GM21717 (cell line): ENCODE measurements at regions not wholly inside any gene's neighbourhood (a gene's known extent, or its start where the extent isn't known, plus 50 kb on each side); places are given as distances from the start of the nearest gene placed in this dataset.
"Not testable (repeated sequence)": the region's sequence is repeated elsewhere in the genome, so short reads cannot be mapped to it uniquely, and the experiment has no call there.

Experiments
- ATAC-seq: cut with Tn5 transposase; IDR thresholded peaks from one replicate; pipeline ENCODE4 v1.9.1; 2021; ENCODE audit warnings: mild to moderate bottlenecking, moderate library complexity; ENCODE audit not compliant: unreplicated experiment

GRCh38 chr12:77229640-77230442 is 164.5 kb upstream of the E2F7 start:
- no peak for ATAC-seq

GRCh38 chr12:77228376-77228775 is 163.0 kb upstream of the E2F7 start:
- no peak for ATAC-seq

DNA sequence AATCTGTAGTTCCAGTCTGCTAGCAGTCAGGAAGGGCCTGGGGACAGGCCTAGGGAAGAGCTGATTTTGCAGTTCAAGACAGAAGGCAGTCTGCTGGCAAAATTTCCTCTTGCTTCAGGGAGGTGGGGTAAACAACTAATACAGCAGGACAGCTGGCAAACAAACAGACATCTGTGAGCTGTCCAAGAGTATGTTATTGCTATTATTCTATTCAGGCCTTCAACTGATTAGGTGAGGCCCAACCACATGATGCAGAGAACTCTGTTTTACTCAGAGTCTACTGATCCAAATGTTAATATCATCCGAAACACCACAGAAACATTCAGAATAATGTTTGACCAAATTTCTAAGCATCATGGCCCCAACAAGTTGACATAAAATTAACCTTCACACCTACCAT is 161.0 kb upstream of the E2F7 start:
- no peak for ATAC-seq

- ATAC-seq = no peak
Measured at GRCh38 chr12:77225373-77225772, 160.0 kb upstream of the E2F7 start.

- ATAC-seq = no peak
Measured at GRCh38 chr12:77224346-77224745, 159.0 kb upstream of the E2F7 start.

DNA sequence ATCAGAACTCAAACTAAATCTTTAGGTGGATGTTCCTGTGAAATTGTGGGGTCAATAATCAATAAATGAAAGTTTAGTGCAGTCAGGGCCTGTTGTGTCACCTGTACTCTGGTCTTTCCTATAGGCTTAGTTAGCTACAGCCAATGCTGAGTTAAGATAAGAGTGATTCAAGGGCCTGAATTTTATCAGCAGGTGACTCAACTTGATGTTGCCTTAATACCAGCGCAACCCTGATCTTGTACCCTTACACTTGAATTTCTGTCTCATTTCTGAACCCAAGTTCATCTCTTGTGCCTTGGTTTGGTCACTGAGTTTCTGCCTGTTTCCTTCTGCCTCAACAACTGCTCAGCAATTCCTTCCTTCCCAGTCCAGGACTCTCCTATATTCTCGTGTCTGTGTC is 157.0 kb upstream of the E2F7 start:
- no peak for ATAC-seq

GRCh38 chr12:77220586-77220985 is 155.2 kb upstream of the E2F7 start:
- ATAC-seq = no peak

GRCh38 chr12:77218278-77218677 is 152.9 kb upstream of the E2F7 start:
- no peak for ATAC-seq

DNA sequence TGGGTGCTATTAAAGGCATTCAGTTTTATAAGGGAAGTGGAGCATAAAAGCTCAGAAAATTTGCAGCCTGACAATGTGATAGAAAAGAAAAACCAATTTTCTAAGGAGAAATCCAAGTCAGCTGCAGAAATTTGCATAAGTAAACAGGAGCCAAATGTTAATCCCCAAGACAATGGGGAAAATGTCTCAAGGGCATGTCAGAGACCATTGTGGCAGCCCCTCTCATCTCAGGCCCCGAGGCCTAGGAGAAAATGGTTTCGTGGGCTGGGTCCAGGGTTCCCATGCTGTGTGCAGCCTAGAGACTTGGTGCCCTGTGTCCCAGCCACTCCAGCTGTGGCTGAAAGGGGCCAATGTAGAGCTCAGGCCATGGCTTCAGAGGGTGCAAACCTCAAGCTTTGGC is 150.8 kb upstream of the E2F7 start:
- ATAC-seq = not testable (repeated sequence)

DNA sequence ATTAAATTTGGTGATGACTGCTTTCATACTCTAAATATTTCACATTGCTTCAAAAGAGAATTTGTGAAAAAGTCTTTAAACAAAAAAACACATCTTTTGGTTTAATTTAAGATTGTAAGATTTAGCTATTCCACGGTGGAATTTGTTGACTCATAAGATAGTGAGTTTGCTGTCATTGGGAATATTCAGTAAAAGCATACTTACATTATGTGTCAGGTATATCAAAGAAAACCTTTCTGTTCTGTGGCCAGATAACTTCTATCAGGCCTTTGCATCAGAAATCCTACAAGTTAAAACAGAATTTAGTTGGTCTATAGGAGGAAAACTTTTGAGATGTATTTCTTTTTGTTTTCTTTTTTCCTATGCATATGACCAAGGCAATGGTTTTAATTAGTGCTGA is 148.8 kb upstream of the E2F7 start:
- ATAC-seq = no peak

DNA sequence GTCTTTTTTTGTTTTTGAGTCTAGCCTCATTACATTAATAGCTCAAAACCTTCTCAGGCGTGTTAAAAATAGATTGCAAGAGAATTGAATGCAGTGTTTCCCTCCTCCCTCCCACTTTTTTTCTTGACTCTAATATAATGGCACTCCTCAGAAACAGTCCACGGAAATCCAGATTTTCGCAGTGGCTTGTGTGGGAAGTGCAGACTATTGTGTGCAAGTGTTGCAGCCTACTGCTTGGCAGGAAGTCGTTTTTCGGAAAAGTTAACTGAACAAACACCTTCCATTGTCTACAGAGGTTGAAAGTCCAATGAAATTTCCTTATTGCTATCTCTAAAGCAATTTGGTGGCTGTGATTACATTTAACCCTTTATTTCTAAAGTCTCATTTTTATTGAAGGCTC is 147.9 kb upstream of the E2F7 start:
- ATAC-seq = no peak

GRCh38 chr12:77210724-77211123 is 145.4 kb upstream of the E2F7 start:
- ATAC-seq = no peak

- ATAC-seq = no peak
Measured at GRCh38 chr12:77204083-77204482, 138.7 kb upstream of the E2F7 start.

DNA sequence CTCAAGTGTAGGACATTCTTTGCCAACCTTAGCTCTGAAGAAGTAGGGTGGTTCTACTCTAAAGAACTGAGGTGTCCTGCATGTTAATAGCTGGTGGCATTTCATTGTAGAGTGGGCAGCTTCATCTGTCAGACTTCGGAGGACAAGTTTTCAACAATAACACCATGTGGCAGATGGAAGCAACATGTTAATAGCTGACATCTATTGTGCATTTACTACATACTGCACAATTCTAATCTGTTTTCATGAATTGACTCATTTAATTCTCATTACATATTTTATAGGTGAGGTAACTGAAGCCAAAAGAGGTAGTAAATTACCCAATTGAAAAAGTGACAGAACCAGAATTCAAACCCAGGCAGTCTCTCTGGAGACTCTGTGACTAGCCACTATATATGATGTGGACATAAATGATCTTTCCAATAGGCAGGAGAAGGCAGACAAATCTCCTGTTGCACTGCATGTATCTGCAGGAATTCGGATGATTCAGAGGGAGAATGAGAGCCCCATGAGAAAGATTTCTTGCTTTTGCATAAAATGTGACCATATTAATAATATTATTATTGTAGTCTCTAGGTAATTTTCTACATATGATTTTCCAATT is 137.2 kb upstream of the E2F7 start:
- ATAC-seq = no peak

DNA sequence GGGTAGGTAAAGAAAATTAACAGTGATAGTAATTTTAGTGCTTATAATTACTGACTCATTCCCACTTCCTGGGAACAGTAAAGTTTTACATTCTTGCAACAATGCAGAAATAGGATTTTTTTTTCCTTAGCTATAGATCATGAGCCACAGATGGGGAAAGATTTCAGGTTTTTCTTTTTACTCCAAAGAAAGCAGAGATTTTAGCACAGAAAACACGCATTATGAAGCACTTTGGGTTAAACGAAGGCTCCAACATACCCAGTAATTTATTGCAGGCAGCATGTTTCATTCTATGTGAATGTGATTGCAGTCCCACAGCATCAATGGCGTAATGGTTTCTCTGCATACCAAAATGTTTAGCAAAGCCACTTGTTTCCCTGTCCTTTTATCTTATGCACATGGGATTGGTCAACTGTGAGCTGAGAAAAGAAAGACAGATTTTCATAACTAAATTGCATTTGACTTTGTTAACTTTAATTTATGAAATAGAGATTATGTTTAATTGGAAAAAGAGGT is 124.6 kb upstream of the E2F7 start:
- ATAC-seq = no peak

DNA sequence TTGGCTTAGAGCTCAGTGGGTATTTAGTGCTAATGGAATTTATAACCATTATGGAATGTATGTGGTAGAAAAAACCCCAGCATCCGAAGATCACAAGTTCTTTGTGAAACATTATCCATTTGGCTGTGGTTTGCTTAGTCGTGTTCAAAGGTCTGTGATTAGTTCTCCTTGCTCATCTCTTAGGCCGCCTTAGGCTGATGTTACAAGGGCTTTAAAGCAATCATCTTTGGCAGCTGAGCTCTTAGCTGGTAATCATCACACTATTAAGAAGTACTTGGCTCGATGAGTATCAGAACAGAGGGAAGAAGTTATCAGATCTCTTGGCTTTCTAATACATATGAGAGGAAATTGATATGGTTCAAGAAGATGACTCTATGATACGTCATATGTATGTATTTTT is 124.1 kb upstream of the E2F7 start:
- no peak for ATAC-seq

DNA sequence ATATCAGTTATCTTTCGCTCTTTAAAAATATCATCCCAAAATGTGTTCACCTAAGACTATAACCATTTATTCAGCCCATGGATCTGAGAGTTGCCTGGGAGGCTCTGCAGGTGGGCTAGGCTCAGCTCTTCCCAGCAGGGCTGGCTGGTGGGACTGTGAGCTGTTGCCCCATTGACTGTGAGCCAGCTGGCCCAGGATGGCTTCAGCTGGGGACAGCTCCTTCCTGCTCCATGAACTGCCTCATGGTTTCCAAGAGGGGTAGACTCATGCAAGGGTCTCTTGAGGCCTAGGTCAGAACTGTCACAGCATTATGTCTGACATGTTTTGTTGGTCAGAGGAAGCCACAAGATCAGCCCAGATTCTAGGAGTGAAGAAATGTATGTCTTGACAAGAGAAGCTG is 114.1 kb upstream of the E2F7 start:
- no peak for ATAC-seq

- ATAC-seq = no peak
Measured at GRCh38 chr12:77167801-77168200, 102.4 kb upstream of the E2F7 start.

- ATAC-seq = no peak
Measured at GRCh38 chr12:77166696-77167095, 101.3 kb upstream of the E2F7 start.

GRCh38 chr12:77163074-77164038 is 98.0 kb upstream of the E2F7 start:
- no peak for ATAC-seq

DNA sequence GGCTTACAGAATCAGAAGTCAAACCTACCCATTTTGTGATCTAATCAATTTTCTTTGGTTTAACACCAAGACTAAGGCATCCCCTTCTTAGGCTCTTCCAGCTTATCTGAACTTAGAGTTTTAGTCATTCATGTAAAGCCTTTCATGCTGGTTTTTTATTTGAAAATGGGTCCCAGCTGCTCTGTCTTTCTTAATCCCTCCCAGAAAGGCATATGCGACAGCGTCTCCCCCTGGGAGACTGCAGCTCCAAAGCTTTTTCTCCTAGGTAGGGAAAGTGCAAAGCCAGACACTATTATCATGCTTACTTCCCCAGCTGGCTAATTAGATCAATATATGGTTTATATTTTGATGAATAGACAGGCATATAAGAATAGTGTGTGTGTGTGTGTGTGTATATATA is 96.6 kb upstream of the E2F7 start:
- no peak for ATAC-seq
